Thyroid gland (tissue), 4 donors: ENCODE measurements at regions not wholly inside any gene's neighbourhood (a gene's known extent, or its start where the extent isn't known, plus 50 kb on each side); places are given as distances from the start of the nearest gene placed in this dataset.

Experiments used
- CTCF ChIP-seq, 6 experiments: fragments of 200-600 bp in 3 of 6; fragments of 450-650 bp in 3 of 6; sonication (generic) in 3 of 6; IDR thresholded peaks; one replicate each; pipeline ENCODE4 v1.5.1; 2016 to 2019; ENCODE audit warnings: antibody characterized with exemption in 6 of 6, mild to moderate bottlenecking in 2 of 6, inconsistent platforms in 1 of 6, moderate library complexity in 1 of 6
- POLR2A ChIP-seq, 2 donors: fragments of 450-650 bp; IDR thresholded peaks; one replicate each; pipeline ENCODE4 v1.6.1; 2017; ENCODE audit warnings: antibody characterized with exemption in 2 of 2, mild to moderate bottlenecking in 2 of 2, moderate library complexity in 1 of 2

- no peak for TF ChIP-seq CTCF (IDR thresholded peaks at IDR 0.05)
- TF ChIP-seq POLR2A (IDR thresholded peaks at IDR 0.05): no peak
Measured at GRCh38 chr6:156617376-156617775, 159.8 kb upstream of the ARID1B start.
